GM12874 (cell line): ENCODE measurements at regions not wholly inside any gene's neighbourhood (a gene's known extent, or its start where the extent isn't known, plus 50 kb on each side); places are given as distances from the start of the nearest gene placed in this dataset.

ENCODE experiments used
- CTCF ChIP-seq: IDR thresholded peaks from 2 replicates; pipeline ENCODE4 v1.5.1; 2011; ENCODE audit warnings: low read depth, mild to moderate bottlenecking, control low read depth, low read length, moderate library complexity; ENCODE audit not compliant: insufficient read depth

DNA sequence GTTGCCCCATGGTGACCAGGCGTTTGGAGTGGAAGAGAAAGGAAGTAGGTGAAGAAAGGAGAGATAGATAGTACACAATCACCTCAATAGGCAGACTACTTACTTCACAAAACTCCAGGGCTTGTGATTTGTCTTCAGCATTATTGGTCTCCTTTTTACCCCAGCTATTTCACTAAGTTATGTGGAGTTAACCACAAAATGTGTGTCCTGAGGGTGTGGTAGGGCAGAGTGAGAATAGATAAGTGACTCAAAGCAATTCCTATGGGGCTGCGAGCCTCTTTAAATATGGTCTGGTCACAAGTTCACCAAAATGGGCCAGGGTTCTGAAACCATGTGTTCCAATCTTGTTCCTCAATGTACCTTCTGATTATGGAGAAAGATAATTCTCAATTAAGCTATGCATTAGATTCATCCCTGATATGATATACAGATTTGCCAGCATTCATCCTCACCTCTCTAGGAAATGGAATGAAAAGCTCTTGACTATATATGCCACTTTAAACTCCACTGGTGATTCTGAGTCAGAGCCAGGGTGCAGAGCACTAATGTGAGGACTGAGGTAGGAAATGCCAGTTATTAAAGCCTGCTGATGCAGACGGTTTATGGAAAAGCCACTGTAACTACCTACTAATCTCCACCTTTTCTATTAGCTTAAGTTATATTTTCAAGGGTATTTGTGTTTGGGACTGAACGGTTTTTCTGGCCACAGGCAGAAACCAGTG, 310.6 kb upstream of the MANEA start:
- TF ChIP-seq CTCF = no peak

- no peak for TF ChIP-seq CTCF
Observed at GRCh38 chr6:95274686-95275235, 302.6 kb upstream of the MANEA start.

DNA sequence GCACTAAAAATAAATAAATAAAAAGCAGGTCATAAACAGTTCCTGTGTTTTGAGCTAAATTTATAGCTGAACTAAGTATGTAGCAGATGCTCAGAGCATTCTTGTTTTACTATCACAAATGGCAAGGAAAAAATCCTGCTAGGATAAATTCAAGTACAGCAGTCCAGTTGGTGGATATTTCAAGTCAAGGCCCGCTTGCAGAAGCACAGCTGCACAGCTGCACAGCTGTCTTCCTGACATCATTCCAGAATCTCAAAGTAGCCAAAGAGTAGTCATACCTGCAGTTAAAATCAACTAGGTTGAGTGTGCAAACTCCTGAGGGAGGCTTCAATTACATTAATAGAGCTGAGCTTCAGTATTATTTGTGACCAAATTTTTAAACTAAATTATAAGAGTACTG, 297.7 kb upstream of the MANEA start:
- TF ChIP-seq CTCF = no peak

GRCh38 chr6:95280686-95281273, 296.6 kb upstream of the MANEA start:
- TF ChIP-seq CTCF = 0 out of 2 replicates have a peak, but pooled peaks have one; percentile 4

GRCh38 chr6:95285881-95286280, 291.5 kb upstream of the MANEA start:
- TF ChIP-seq CTCF = no peak

- no peak for TF ChIP-seq CTCF
Observed at GRCh38 chr6:95286874-95287273, 290.5 kb upstream of the MANEA start.

- TF ChIP-seq CTCF = no peak
Observed at GRCh38 chr6:95288251-95288650, 289.1 kb upstream of the MANEA start.
